HG02852 (cell line): ENCODE measurements at regions not wholly inside any gene's neighbourhood (a gene's known extent, or its start where the extent isn't known, plus 50 kb on each side); places are given as distances from the start of the nearest gene placed in this dataset.

ENCODE experiments used
- ATAC-seq: cut with Tn5 transposase; IDR thresholded peaks from one replicate; pipeline ENCODE4 v1.9.1; 2021; ENCODE audit warnings: mild to moderate bottlenecking, moderate library complexity; ENCODE audit not compliant: unreplicated experiment

- no peak for ATAC-seq
Observed at GRCh38 chr20:47406849-47407682, 50.6 kb upstream of the ZMYND8 start.

GRCh38 chr20:47411161-47411560, 54.7 kb upstream of the ZMYND8 start:
- ATAC-seq, result no peak

GRCh38 chr20:47412083-47412482, 55.6 kb upstream of the ZMYND8 start:
- ATAC-seq, result no peak

- no peak for ATAC-seq
Observed at GRCh38 chr20:47413189-47413588, 56.7 kb upstream of the ZMYND8 start.

GRCh38 chr20:47417245-47418068, 61.0 kb upstream of the ZMYND8 start:
- ATAC-seq, result no peak

- no peak for ATAC-seq
Observed at GRCh38 chr20:47418069-47418757, 61.7 kb upstream of the ZMYND8 start.

GRCh38 chr20:47419953-47420514, 63.5 kb upstream of the ZMYND8 start:
- no peak for ATAC-seq

GRCh38 chr20:47421076-47421475, 64.6 kb upstream of the ZMYND8 start:
- ATAC-seq, result no peak

GRCh38 chr20:47423586-47423985, 67.1 kb upstream of the ZMYND8 start:
- no peak for ATAC-seq

GRCh38 chr20:47427067-47427466, 70.6 kb upstream of the ZMYND8 start:
- ATAC-seq, result no peak

- no peak for ATAC-seq
Observed at GRCh38 chr20:47427746-47428145, 71.2 kb upstream of the ZMYND8 start.

GRCh38 chr20:47428164-47428563, 71.7 kb upstream of the ZMYND8 start:
- no peak for ATAC-seq

- ATAC-seq, result no peak
Observed at GRCh38 chr20:47428851-47429336, 72.4 kb upstream of the ZMYND8 start.

GRCh38 chr20:47429409-47429808, 72.3 kb upstream of the NCOA3 start:
- ATAC-seq, result no peak

- no peak for ATAC-seq
Observed at GRCh38 chr20:47430862-47431588, 70.7 kb upstream of the NCOA3 start.

- no peak for ATAC-seq
Observed at GRCh38 chr20:47432834-47433210, 68.9 kb upstream of the NCOA3 start.

- ATAC-seq, result peak; percentile 56
Observed at GRCh38 chr20:47434128-47434779, 67.4 kb upstream of the NCOA3 start.

GRCh38 chr20:47438464-47439381, 63.0 kb upstream of the NCOA3 start:
- peak; percentile 48 for ATAC-seq
